Esophagus muscularis mucosa (tissue), 4 donors: ENCODE measurements at regions not wholly inside any gene's neighbourhood (a gene's known extent, or its start where the extent isn't known, plus 50 kb on each side); places are given as distances from the start of the nearest gene placed in this dataset.
A peak's percentile ranks its signal among the peaks of the same experiment; 100 is the strongest.
"Not testable (repeated sequence)": the region's sequence is repeated elsewhere in the genome, so short reads cannot be mapped to it uniquely, and the experiment has no call there.

Experiments
- DNase-seq: peaks from one replicate; pipeline ENCODE4 v3.0.0-alpha.2; 2017; ENCODE audit errors: extremely low spot score
- H3K27ac ChIP-seq, 4 donors: fragments of 200-600 bp; sonication (generic); replicated peaks in 1 of 4; 1 replicate in 3 of 4; 2 replicates in 1 of 4; pipeline ENCODE4 v1.5.1; 2016 to 2019; ENCODE audit warnings: mild to moderate bottlenecking in 1 of 4
- H3K27me3 ChIP-seq, 4 donors: fragments of 200-600 bp; sonication (generic); one replicate each; pipeline versions ENCODE4 v1.5.1 to v1.6.0; 2016 to 2019
- H3K36me3 ChIP-seq, 4 donors: fragments of 200-600 bp; sonication (generic); one replicate each; pipeline ENCODE4 v1.5.1; 2016 to 2019
- H3K4me1 ChIP-seq, 4 donors: fragments of 200-600 bp; sonication (generic); one replicate each; pipeline ENCODE4 v1.5.1; 2016 to 2019
- H3K4me3 ChIP-seq, 4 donors: fragments of 200-600 bp; sonication (generic); 1 replicate in 2 of 4; 2 replicates in 2 of 4; pipeline ENCODE4 v1.5.1; 2016 to 2019; ENCODE audit warnings: mild to moderate bottlenecking in 4 of 4, moderate library complexity in 1 of 4
- H3K9me3 ChIP-seq, 4 donors: fragments of 200-600 bp; sonication (generic); 1 replicate in 3 of 4; 2 replicates in 1 of 4; pipeline ENCODE4 v1.5.1; 2016 to 2019
- EP300 ChIP-seq: sonication (generic); formaldehyde crosslinking; IDR thresholded peaks from one replicate; pipeline ENCODE4 v1.6.1; 2017; ENCODE audit warnings: antibody characterized with exemption
- POLR2A ChIP-seq: fragments of 450-650 bp; IDR thresholded peaks from one replicate; pipeline ENCODE4 v1.6.1; 2017; ENCODE audit warnings: antibody characterized with exemption, moderate library complexity, mild to moderate bottlenecking, low read depth
- POLR2AphosphoS5 ChIP-seq, 2 donors: sonication (generic); formaldehyde crosslinking; IDR thresholded peaks; one replicate each; pipeline ENCODE4 v1.6.1; 2017; ENCODE audit warnings: antibody characterized with exemption in 2 of 2
- WGBS: methylation state at CpG from one replicate; pipeline ENCODE4 v1.1.5; 2018; 5-methylcytosine and 5-hydroxymethylcytosine counted together
- intact Hi-C: fragments of 100-400 bp; cut with DNase I; formaldehyde crosslinking; loops from one replicate; pipeline ENCODE4 v1.15.1; 2023
- TF ChIP-seq, protein P1 (sequence below), 3 experiments: fragments of 200-600 bp in 2 of 3; fragments of 450-650 bp in 1 of 3; sonication (generic) in 2 of 3; IDR thresholded peaks; one replicate each; pipeline ENCODE4 v1.5.1; 2017 to 2019; ENCODE audit warnings: antibody characterized with exemption in 3 of 3, mild to moderate bottlenecking in 2 of 3, moderate library complexity in 1 of 3

GRCh38 chr3:70471464-70472342 lies 159.3 kb upstream of the MDFIC2 start:
- TF ChIP-seq EP300 (no peak), POLR2AphosphoS5 (IDR thresholded peaks at IDR 0.05) (no peak), POLR2A (no peak)
- TF ChIP-seq, protein P1, sequence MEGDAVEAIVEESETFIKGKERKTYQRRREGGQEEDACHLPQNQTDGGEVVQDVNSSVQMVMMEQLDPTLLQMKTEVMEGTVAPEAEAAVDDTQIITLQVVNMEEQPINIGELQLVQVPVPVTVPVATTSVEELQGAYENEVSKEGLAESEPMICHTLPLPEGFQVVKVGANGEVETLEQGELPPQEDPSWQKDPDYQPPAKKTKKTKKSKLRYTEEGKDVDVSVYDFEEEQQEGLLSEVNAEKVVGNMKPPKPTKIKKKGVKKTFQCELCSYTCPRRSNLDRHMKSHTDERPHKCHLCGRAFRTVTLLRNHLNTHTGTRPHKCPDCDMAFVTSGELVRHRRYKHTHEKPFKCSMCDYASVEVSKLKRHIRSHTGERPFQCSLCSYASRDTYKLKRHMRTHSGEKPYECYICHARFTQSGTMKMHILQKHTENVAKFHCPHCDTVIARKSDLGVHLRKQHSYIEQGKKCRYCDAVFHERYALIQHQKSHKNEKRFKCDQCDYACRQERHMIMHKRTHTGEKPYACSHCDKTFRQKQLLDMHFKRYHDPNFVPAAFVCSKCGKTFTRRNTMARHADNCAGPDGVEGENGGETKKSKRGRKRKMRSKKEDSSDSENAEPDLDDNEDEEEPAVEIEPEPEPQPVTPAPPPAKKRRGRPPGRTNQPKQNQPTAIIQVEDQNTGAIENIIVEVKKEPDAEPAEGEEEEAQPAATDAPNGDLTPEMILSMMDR (IDR thresholded peaks at IDR 0.05) = no peak
- Histone ChIP-seq H3K27me3 (no peaks in the 10 kb centered on the region), H3K4me3 (no peak overlapping the region), H3K27ac (peak overlapping the region; percentile 5 to 67 (median 52)), H3K9me3 (no peaks in the 10 kb centered on the region), H3K4me1 (peaks cover 0 to 21% (median 18%) of the 10 kb centered on the region in 4 donors), H3K36me3 (no peaks in the 10 kb centered on the region)
- 74% methylated on average over 4 of the region's 4 CpGs for WGBS
- DNase-seq = no peak
- intact Hi-C loops = no loop called here

DNA sequence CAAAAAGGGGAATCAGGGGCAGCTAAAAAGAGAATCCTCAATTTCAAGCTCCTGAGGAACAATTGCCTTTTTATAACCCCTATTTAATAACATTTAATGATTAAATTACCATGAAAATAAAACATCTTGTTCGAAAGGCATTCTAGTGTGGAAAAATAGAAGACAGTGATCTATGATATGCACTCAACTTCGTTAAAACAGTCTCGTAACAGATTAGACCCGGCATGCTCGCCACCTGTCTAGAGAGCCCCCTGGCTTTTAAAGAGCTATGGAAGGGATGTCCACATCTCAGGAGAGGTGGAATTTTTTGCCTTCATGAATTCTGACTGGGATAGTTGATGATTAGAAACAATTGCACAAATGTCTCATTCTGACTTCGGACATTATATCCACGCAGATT lies 153.7 kb upstream of the MDFIC2 start:
- Histone ChIP-seq H3K4me1 (peaks cover 0 to 7% (median 7%) of the 10 kb centered on the region in 4 donors), H3K9me3 (no peaks in the 10 kb centered on the region), H3K27me3 (no peaks in the 10 kb centered on the region), H3K36me3 (no peaks in the 10 kb centered on the region), H3K4me3 (no peak overlapping the region), H3K27ac (no peak overlapping the region)
- intact Hi-C loops = no loop called here
- TF ChIP-seq EP300 (no peak), POLR2A (no peak), POLR2AphosphoS5 (IDR thresholded peaks at IDR 0.05) (no peak)
- TF ChIP-seq, protein P1 (IDR thresholded peaks at IDR 0.05) = no peak
- 83% methylated on average over 7 of the region's 7 CpGs for whole genome bisulfite sequencing
- DNase-seq = no peak

DNA sequence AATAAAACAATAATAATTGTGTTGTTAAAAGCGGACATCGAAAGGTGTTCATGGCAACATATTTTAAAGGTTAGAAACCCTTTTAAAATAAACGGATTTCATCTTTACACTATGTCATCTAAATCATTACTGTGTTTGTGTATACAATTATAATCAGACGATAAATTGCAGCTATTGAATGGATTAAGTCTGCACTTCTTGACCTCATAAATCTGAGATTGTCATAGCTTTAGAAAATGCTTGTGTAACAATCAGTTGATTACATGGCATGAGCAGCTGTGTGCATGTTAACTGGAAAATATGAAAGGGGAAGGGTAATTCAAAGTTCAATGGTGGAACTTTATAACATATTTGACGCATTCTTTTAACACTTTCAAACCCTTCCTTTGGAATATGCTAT lies 152.4 kb upstream of the MDFIC2 start:
- 72% methylated on average over 5 of the region's 5 CpGs for WGBS
- no peaks in the 10 kb centered on the region for H3K27me3 ChIP-seq
- intact Hi-C loops = no loop called here

GRCh38 chr3:70464465-70464864 lies 152.0 kb upstream of the MDFIC2 start:
- 81% methylated on average over 5 of the region's 5 CpGs for WGBS
- DNase-seq = no peak
- Histone ChIP-seq H3K27me3 (no peaks in the 10 kb centered on the region), H3K4me3 (no peak overlapping the region), H3K27ac (no peak overlapping the region), H3K4me1 (no peaks in the 10 kb centered on the region), H3K36me3 (no peaks in the 10 kb centered on the region), H3K9me3 (no peaks in the 10 kb centered on the region)
- intact Hi-C loops = no loop called here
- no peak for TF ChIP-seq EP300
- no peak for TF ChIP-seq POLR2AphosphoS5 (IDR thresholded peaks at IDR 0.05)
- TF ChIP-seq POLR2A = no peak
- TF ChIP-seq, protein P1 (IDR thresholded peaks at IDR 0.05) = no peak

More for the DNA sequence above, 152.4 kb upstream of the MDFIC2 start:
- H3K4me1 ChIP-seq = no peaks in the 10 kb centered on the region
- H3K27ac ChIP-seq = no peak overlapping the region
- no peak for DNase-seq
- H3K9me3 ChIP-seq = no peaks in the 10 kb centered on the region
- TF ChIP-seq, protein P1 (IDR thresholded peaks at IDR 0.05) = no peak
- no peak for TF ChIP-seq POLR2AphosphoS5 (IDR thresholded peaks at IDR 0.05)
- no peak for TF ChIP-seq POLR2A
- TF ChIP-seq EP300 = no peak
- no peak overlapping the region for H3K4me3 ChIP-seq
- no peaks in the 10 kb centered on the region for H3K36me3 ChIP-seq

- intact Hi-C loops, H3K4me1 ChIP-seq, H3K27ac ChIP-seq, H3K27me3 ChIP-seq, DNase-seq, H3K9me3 ChIP-seq, H3K4me3 ChIP-seq, H3K36me3 ChIP-seq: not testable (repeated sequence)
- 78% methylated on average over 2 of the region's 2 CpGs for WGBS
Measured at GRCh38 chr3:70450220-70450619, 137.8 kb upstream of the MDFIC2 start.

- DNase-seq, H3K9me3 ChIP-seq, H3K27ac ChIP-seq, H3K4me1 ChIP-seq, H3K4me3 ChIP-seq, H3K36me3 ChIP-seq, H3K27me3 ChIP-seq, intact Hi-C loops: not testable (repeated sequence)
- WGBS = 64% methylated on average over 2 of the region's 2 CpGs
Measured at GRCh38 chr3:70435422-70435821, 123.0 kb upstream of the MDFIC2 start.
